HCT116 (cell line): ENCODE measurements at regions not wholly inside any gene's neighbourhood (a gene's known extent, or its start where the extent isn't known, plus 50 kb on each side); places are given as distances from the start of the nearest gene placed in this dataset.

Experiments used
- ATAC-seq: fragments of 200-7000 bp; cut with Tn5 transposase; 2 replicates; pipeline ENCODE4 v1.9.1; 2020; ENCODE audit warnings: mild to moderate bottlenecking, moderate library complexity
- BruUV-seq: library from RNA; stranded (reverse); fragments of 400-500 nt; replicated peaks from 2 replicates; lab custom pipeline; 2021; lab: Mats Ljungman, UMichigan
- CTCF ChIA-PET: fragments of 300-600 bp; sonication (Branson Sonifier 250); formaldehyde crosslinking; loops from one replicate; lab custom pipeline; 2021; ENCODE audit warnings: antibody characterized with exemption; lab: Charles Lee
- POLR2A ChIA-PET: fragments of 300-600, 350-600 bp; sonication (Branson Sonifier 250); formaldehyde crosslinking; loops from one replicate; lab custom pipeline; 2021; ENCODE audit warnings: antibody characterized with exemption; lab: Charles Lee
- RAD21 ChIA-PET, 2 experiments: fragments of 300-600 bp; sonication (Branson Sonifier 250); formaldehyde crosslinking; loops; one replicate each; lab custom pipeline; 2023; ENCODE audit warnings: low total read pairs in 2 of 2; ENCODE audit not compliant: uncharacterized antibody in 2 of 2, unreplicated experiment in 2 of 2, low non-redundant PET in 1 of 2; lab: Charles Lee
- DNase-seq: peaks from one replicate; pipeline ENCODE4 v3.0.0-alpha.2; 2010; ENCODE audit warnings: low read depth, low spot score
- H2AFZ ChIP-seq: fragments of 200-600 bp; shearing (Covaris generic), sonication (generic); 2 replicates; pipeline ENCODE4 v1.6.1; 2017; ENCODE audit warnings: low read depth, mixed run types, mixed read lengths, antibody characterized with exemption, low read length; ENCODE audit not compliant: poor library complexity, severe bottlenecking
- H3K27ac ChIP-seq: 2 replicates; pipeline ENCODE4 v1.5.1; 2012; ENCODE audit warnings: low read depth, low read length
- H3K27me3 ChIP-seq: fragments of 200-600 bp; sonication (generic); 2 replicates; pipeline ENCODE4 v1.6.1; 2016; ENCODE audit warnings: mixed run types, low read length, mixed read lengths; ENCODE audit not compliant: insufficient read depth
- H3K36me3 ChIP-seq, 2 experiments: fragments of 200-500 bp in 1 of 2; fragments of 200-600 bp in 1 of 2; sonication (Bioruptor generic) in 1 of 2; sonication (generic) in 1 of 2; 2 replicates each; pipeline versions ENCODE4 v1.5.1 to v1.6.1; 2014 to 2016; ENCODE audit warnings: low read length in 2 of 2, inconsistent platforms in 1 of 2, mixed read lengths in 1 of 2, mixed run types in 1 of 2; ENCODE audit not compliant: insufficient read depth in 2 of 2, control insufficient read depth in 1 of 2
- H3K4me1 ChIP-seq, 2 experiments: fragments of 200-600 bp in 1 of 2; sonication (generic) in 1 of 2; 2 replicates each; pipeline versions ENCODE4 v1.5.1 to v1.6.1; 2012 to 2017; ENCODE audit warnings: low read length in 2 of 2, inconsistent platforms in 1 of 2, mild to moderate bottlenecking in 1 of 2, mixed read lengths in 1 of 2, mixed run types in 1 of 2, moderate library complexity in 1 of 2; ENCODE audit not compliant: insufficient read depth in 2 of 2, control insufficient read depth in 1 of 2
- H3K4me2 ChIP-seq: fragments of 200-600 bp; sonication (generic); 2 replicates; pipeline ENCODE4 v1.6.1; 2017; ENCODE audit warnings: mixed run types, low read length, mixed read lengths
- H3K4me3 ChIP-seq, 2 experiments: fragments of 200-600 bp in 1 of 2; sonication (generic) in 1 of 2; replicated peaks in 1 of 2; 2 replicates each; pipeline ENCODE4 v1.5.1; 2011 to 2016; ENCODE audit warnings: low read length in 2 of 2, control low read depth in 1 of 2, low read depth in 1 of 2, mild to moderate bottlenecking in 1 of 2, mixed read lengths in 1 of 2, mixed run types in 1 of 2
- H3K79me2 ChIP-seq: fragments of 200-600 bp; sonication (generic); 2 replicates; pipeline ENCODE4 v1.6.1; 2017; ENCODE audit warnings: mild to moderate bottlenecking, mixed run types, low read length, moderate library complexity, mixed read lengths; ENCODE audit not compliant: insufficient read depth
- H3K9ac ChIP-seq: fragments of 200-600 bp; sonication (generic); 2 replicates; pipeline ENCODE4 v1.6.1; 2016; ENCODE audit warnings: low read length, mixed read lengths
- H3K9me2 ChIP-seq: fragments of 200-600 bp; sonication (generic), shearing (Covaris generic); 2 replicates; pipeline ENCODE4 v1.6.1; 2017; ENCODE audit warnings: mixed run types, mild to moderate bottlenecking, moderate library complexity; ENCODE audit not compliant: insufficient read depth
- H3K9me3 ChIP-seq, 2 experiments: fragments of 200-500 bp in 1 of 2; fragments of 200-600 bp in 1 of 2; sonication (Bioruptor generic) in 1 of 2; sonication (generic) in 1 of 2; 2 replicates each; pipeline ENCODE4 v1.6.1; 2014 to 2017; ENCODE audit warnings: low read length in 2 of 2, mixed read lengths in 2 of 2, inconsistent platforms in 1 of 2, low read depth in 1 of 2, mild to moderate bottlenecking in 1 of 2, mixed run types in 1 of 2, moderate library complexity in 1 of 2; ENCODE audit not compliant: control insufficient read depth in 1 of 2, insufficient read depth in 1 of 2
- H4K20me1 ChIP-seq: fragments of 200-600 bp; sonication (generic), shearing (Covaris generic); 2 replicates; pipeline ENCODE4 v1.6.1; 2017; ENCODE audit warnings: mixed run types, mild to moderate bottlenecking, moderate library complexity; ENCODE audit not compliant: insufficient read depth
- ATF3 ChIP-seq: IDR thresholded peaks from 2 replicates; pipeline ENCODE4 v1.6.1; 2012
- CEBPB ChIP-seq: IDR thresholded peaks from 2 replicates; pipeline ENCODE4 v1.6.1; 2012; ENCODE audit warnings: low read depth
- CTCF ChIP-seq, 3 experiments: fragments of 200-600 bp in 1 of 3; sonication (generic) in 1 of 3; IDR thresholded peaks in 2 of 3; conservative IDR thresholded peaks in 1 of 3; 2 replicates each; pipeline ENCODE4 v1.5.1; 2012 to 2017; ENCODE audit warnings: low read depth in 2 of 3, low read length in 2 of 3, antibody characterized with exemption in 1 of 3, borderline replicate concordance in 1 of 3, control low read depth in 1 of 3, mild to moderate bottlenecking in 1 of 3, mixed read lengths in 1 of 3, mixed run types in 1 of 3, moderate library complexity in 1 of 3; ENCODE audit not compliant: insufficient read depth in 1 of 3
- EGR1 ChIP-seq: IDR thresholded peaks from 2 replicates; pipeline ENCODE4 v1.6.1; 2012; ENCODE audit warnings: low read depth
- ELF1 ChIP-seq: IDR thresholded peaks from 2 replicates; pipeline ENCODE4 v1.6.1; 2012; ENCODE audit warnings: low read depth, borderline replicate concordance
- EZH2 ChIP-seq: fragments of 200-600 bp; sonication (generic); IDR thresholded peaks from 2 replicates; pipeline ENCODE4 v1.6.1; 2017; ENCODE audit warnings: antibody characterized with exemption, mixed run types
- EZH2phosphoT487 ChIP-seq: fragments of 200-600 bp; IDR thresholded peaks from 2 replicates; pipeline ENCODE4 v1.6.1; 2018; ENCODE audit warnings: antibody characterized with exemption, borderline replicate concordance
- MAX ChIP-seq: IDR thresholded peaks from 2 replicates; pipeline ENCODE4 v1.6.1; 2012
- POLR2AphosphoS5 ChIP-seq: IDR thresholded peaks from 2 replicates; pipeline ENCODE4 v1.6.1; 2011; ENCODE audit warnings: mild to moderate bottlenecking, low read depth, low read length, moderate library complexity
- RAD21 ChIP-seq: IDR thresholded peaks from 2 replicates; pipeline ENCODE4 v1.6.1; 2012; ENCODE audit warnings: low read depth, mild to moderate bottlenecking
- SIN3A ChIP-seq: IDR thresholded peaks from 2 replicates; pipeline ENCODE4 v1.6.1; 2012; ENCODE audit warnings: low read depth
- SP1 ChIP-seq: IDR thresholded peaks from 2 replicates; pipeline ENCODE4 v1.6.1; 2012; ENCODE audit warnings: low read depth
- SRF ChIP-seq: IDR thresholded peaks from 2 replicates; pipeline ENCODE4 v1.6.1; 2012; ENCODE audit warnings: low read depth
- YY1 ChIP-seq: IDR thresholded peaks from 2 replicates; pipeline ENCODE4 v1.6.1; 2011; ENCODE audit warnings: low read length, low read depth, moderate library complexity, mild to moderate bottlenecking; ENCODE audit not compliant: insufficient replicate concordance; ENCODE audit errors: extremely low read depth
- ZBTB33 ChIP-seq: IDR thresholded peaks from 2 replicates; pipeline ENCODE4 v1.6.1; 2011; ENCODE audit warnings: mild to moderate bottlenecking, low read length, moderate library complexity; ENCODE audit not compliant: insufficient replicate concordance; ENCODE audit errors: extremely low read depth
- ZFX ChIP-seq: fragments of 450-650 bp; IDR thresholded peaks from 2 replicates; pipeline ENCODE4 v1.6.1; 2017
- intact Hi-C: fragments of 100-400 bp; cut with micrococcal nuclease; formaldehyde crosslinking; loops from 2 replicates; pipeline ENCODE4 v1.10.0; 2022

- TF ChIP-seq POLR2AphosphoS5 (no peak), RAD21 (no peak)
Observed at GRCh38 chr2:188050726-188051125, 240.9 kb upstream of the GULP1 start (continued).

GRCh38 chr2:188051706-188052105 is 240.0 kb upstream of the GULP1 start:
- no peak overlapping the region for H3K4me2 ChIP-seq
- H4K20me1 ChIP-seq = no peaks in the 10 kb centered on the region
- H2AFZ ChIP-seq = no peak overlapping the region
- DNase-seq (no peak), ATAC-seq (no peak)
- H3K9me2 ChIP-seq = no peaks in the 10 kb centered on the region
- BruUV-seq = no TSS peak
- no peaks in the 10 kb centered on the region for H3K27me3 ChIP-seq
- H3K27ac ChIP-seq = no peak overlapping the region
- no peaks in the 10 kb centered on the region for H3K36me3 ChIP-seq
- no peak overlapping the region for H3K9ac ChIP-seq
- no peaks in the 10 kb centered on the region for H3K9me3 ChIP-seq
- ChIA-PET POLR2A (no interaction called here), CTCF (no interaction called here), RAD21 (no interaction called here)
- no peaks in the 10 kb centered on the region for H3K79me2 ChIP-seq
- intact Hi-C loops = no loop called here
- H3K4me3 ChIP-seq = no peak overlapping the region
- H3K4me1 ChIP-seq = no peaks in the 10 kb centered on the region
- no peak for TF ChIP-seq EGR1
- no peak for TF ChIP-seq MAX
- no peak for TF ChIP-seq POLR2AphosphoS5
- no peak for TF ChIP-seq ZFX
- no peak for TF ChIP-seq EZH2phosphoT487
- TF ChIP-seq ATF3 = no peak
- no peak for TF ChIP-seq CTCF (IDR thresholded peaks at IDR 0.05 in 2 of 3, conservative IDR thresholded peaks at IDR 0.05 in 1 of 3; ENCODE audit: borderline replicate concordance in 1 of 3, insufficient read depth in 1 of 3, low read depth in 2 of 3, low read length in 2 of 3)
- no peak for TF ChIP-seq CEBPB
- no peak for TF ChIP-seq EZH2
- TF ChIP-seq ELF1 = no peak
- TF ChIP-seq ZBTB33 = no peak
- no peak for TF ChIP-seq YY1
- no peak for TF ChIP-seq RAD21
- TF ChIP-seq SRF = no peak
- TF ChIP-seq SP1 = no peak
- TF ChIP-seq SIN3A = no peak
